ENCODE measurements at regions not wholly inside any gene's neighbourhood (a gene's known extent, or its start where the extent isn't known, plus 50 kb on each side); places are given as distances from the start of the nearest gene placed in this dataset.

DNA sequence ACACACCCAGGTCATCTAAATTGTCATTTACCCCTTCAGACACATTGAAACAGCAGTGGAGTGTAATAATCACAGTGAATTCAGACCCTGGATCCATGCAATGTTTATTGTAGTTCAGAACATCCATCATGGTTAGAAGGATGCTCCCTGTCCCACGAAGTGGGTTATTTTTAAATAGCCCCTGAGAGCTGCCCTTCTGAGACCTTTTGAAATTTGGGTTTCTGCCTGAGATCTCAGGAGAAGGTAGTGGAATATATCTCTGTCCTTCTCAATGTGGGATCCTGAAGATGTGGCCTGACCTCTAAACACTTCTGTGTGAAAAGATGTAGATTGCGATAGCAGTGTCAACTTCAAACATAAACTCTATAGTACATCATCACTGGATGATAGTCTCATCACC is 1080.6 kb downstream of the TMEM121 start:
- Histone ChIP-seq H3K27me3 (replicated peaks in 1 of 4; ENCODE audit: control insufficient read depth in 3 of 4, extremely low read depth in 1 of 4, insufficient read depth in 3 of 4, low read length in 3 of 4) (no peaks in the 10 kb centered on the region), H3K9ac (replicated peaks in 1 of 4; ENCODE audit: extremely low read depth in 1 of 4, low read depth in 3 of 4, low read length in 3 of 4) (no peak overlapping the region), H2BK20ac (ENCODE audit: low read length) (no peak overlapping the region), H3K23ac (ENCODE audit: insufficient read length) (no peak overlapping the region), H4K91ac (replicated peaks; ENCODE audit: insufficient read length, low read length) (no peak overlapping the region), H4K20me1 (replicated peaks in 1 of 2; ENCODE audit: control insufficient read depth in 1 of 2, insufficient read depth in 2 of 2, low read length in 2 of 2) (no peaks in the 10 kb centered on the region), H2BK5ac (ENCODE audit: low read depth, low read length) (no peak overlapping the region), H2BK15ac (ENCODE audit: low read length) (no peak overlapping the region), H4K5ac (ENCODE audit: insufficient read length, low read depth, low read length) (no peak overlapping the region), H4K8ac (ENCODE audit: extremely low read depth, insufficient read depth, low read length) (no peak overlapping the region), H3K79me2 (ENCODE audit: control insufficient read depth in 1 of 2, insufficient read depth in 2 of 2, low read length in 2 of 2) (no peaks in the 10 kb centered on the region), H3K4me1 (replicated peaks in 1 of 4; ENCODE audit: control insufficient read depth in 3 of 4, insufficient read depth in 4 of 4, low read length in 3 of 4) (no peaks in the 10 kb centered on the region), H3K56ac (replicated peaks; ENCODE audit: insufficient read length, low read depth, low read length) (no peak overlapping the region), H3K14ac (ENCODE audit: insufficient read length) (no peak overlapping the region), H2BK120ac (replicated peaks; ENCODE audit: low read depth, low read length) (no peak overlapping the region), H2AK5ac (ENCODE audit: low read depth, low read length) (no peak overlapping the region), H3K36me3 (ENCODE audit: control insufficient read depth in 2 of 4, insufficient read depth in 4 of 4, low read length in 3 of 4) (peaks cover 0 to 4% (median 0%) of the 10 kb centered on the region in 4 experiments; a peak in 1 of 8 replicates), H3K4me3 (ENCODE audit: extremely low read depth in 1 of 4, insufficient read depth in 2 of 4, low read depth in 3 of 4, low read length in 4 of 4) (no peak overlapping the region), H3K18ac (ENCODE audit: extremely low read depth, low read length) (no peak overlapping the region), H3K4ac (replicated peaks; ENCODE audit: insufficient read length, low read depth, low read length) (no peak overlapping the region), H2AFZ (ENCODE audit: low read length) (no peak overlapping the region), H3K79me1 (ENCODE audit: low read depth, low read length) (no peaks in the 10 kb centered on the region), H3K4me2 (ENCODE audit: insufficient read depth in 1 of 2, low read depth in 2 of 2, low read length in 2 of 2) (no peak overlapping the region), H3K23me2 (ENCODE audit: low read depth, low read length) (no peaks in the 10 kb centered on the region), H3K27ac (ENCODE audit: low read depth, low read length) (no peak overlapping the region), H3K9me3 (ENCODE audit: insufficient read depth in 2 of 2, low read depth in 1 of 2, low read length in 1 of 2) (peaks cover 73 to 86% of the 10 kb centered on the region in 2 experiments), H2BK12ac (ENCODE audit: low read depth, low read length) (no peak overlapping the region)
- POLR2A ChIA-PET (ENCODE audit: partially characterized antibody) = no interaction called here
- WGBS, 2 experiments (ENCODE audit: extremely low coverage in 1 of 2, insufficient coverage in 1 of 2, insufficient read length in 1 of 2, insufficient replicate concordance in 2 of 2, low coverage in 1 of 2, low lambda C conversion rate in 2 of 2, missing lambda C conversion rate in 1 of 2) = 71% methylated on average over 2 of the region's 2 CpGs; no CpG with 5 or more reads in 1 of the 2 experiments
- CTCF ChIA-PET (ENCODE audit: partially characterized antibody) = interaction anchor here (1.3 kb wide), 1 partner anchor 11 kb away, joined by 4 read pairs; no protein-coding TSS in a partner anchor
- FAIRE-seq = no peak
- no peak for DNase-seq (ENCODE audit: low read depth in 1 of 2, low spot score in 2 of 2)
- TF ChIP-seq, protein P1, sequence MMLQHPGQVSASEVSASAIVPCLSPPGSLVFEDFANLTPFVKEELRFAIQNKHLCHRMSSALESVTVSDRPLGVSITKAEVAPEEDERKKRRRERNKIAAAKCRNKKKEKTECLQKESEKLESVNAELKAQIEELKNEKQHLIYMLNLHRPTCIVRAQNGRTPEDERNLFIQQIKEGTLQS (IDR thresholded peaks at IDR 0.05; ENCODE audit: insufficient read depth, low read depth, low read length) = no peak
- TF ChIP-seq SUZ12 (IDR thresholded peaks at IDR 0.05; ENCODE audit: low read length) (no peak), YY1 (IDR thresholded peaks at IDR 0.05; ENCODE audit: low read depth, low read length) (no peak), SP2 (IDR thresholded peaks at IDR 0.05; ENCODE audit: low read length) (no peak), FOSL1 (IDR thresholded peaks at IDR 0.05; ENCODE audit: insufficient read depth, low read depth, low read length) (no peak), PHF8 (conservative IDR thresholded peaks at IDR 0.05; ENCODE audit: low read depth, low read length) (no peak), TCF12 (IDR thresholded peaks at IDR 0.05; ENCODE audit: low read depth, low read length) (no peak), RBBP5 (IDR thresholded peaks at IDR 0.05; ENCODE audit: borderline replicate concordance, low read depth, low read length) (no peak), CTBP2 (IDR thresholded peaks at IDR 0.05; ENCODE audit: borderline replicate concordance, insufficient read depth, insufficient read length, low read length) (no peak), CREB1 (IDR thresholded peaks at IDR 0.05) (no peak), TBP (IDR thresholded peaks at IDR 0.05; ENCODE audit: low read depth, low read length) (no peak), BRCA1 (IDR thresholded peaks at IDR 0.05; ENCODE audit: low read depth, low read length) (no peak), SIRT6 (IDR thresholded peaks at IDR 0.05; ENCODE audit: low read length) (no peak), HDAC6 (IDR thresholded peaks at IDR 0.05; ENCODE audit: low read depth, low read length) (no peak), NANOG (IDR thresholded peaks at IDR 0.05; ENCODE audit: insufficient read depth, low read depth, low read length, poor library complexity, severe bottlenecking) (no peak), SP4 (IDR thresholded peaks at IDR 0.05; ENCODE audit: low read length) (no peak)

Data from H1 (cell line).